Tibial artery (tissue), 4 donors: ENCODE measurements at regions not wholly inside any gene's neighbourhood (a gene's known extent, or its start where the extent isn't known, plus 50 kb on each side); places are given as distances from the start of the nearest gene placed in this dataset.
A peak's percentile ranks its signal among the peaks of the same experiment; 100 is the strongest.

Source experiments
- DNase-seq, 2 donors: peaks; one replicate each; pipeline ENCODE4 v3.0.0-alpha.2; 2019
- H3K27ac ChIP-seq, 2 donors: fragments of 200-600 bp; sonication (generic) in 1 of 2; 1 replicate in 1 of 2; 2 replicates in 1 of 2; pipeline ENCODE4 v1.5.1; 2018 to 2019; ENCODE audit warnings: mild to moderate bottlenecking in 1 of 2
- H3K27me3 ChIP-seq, 2 donors: fragments of 200-600 bp; sonication (generic) in 1 of 2; one replicate each; pipeline versions ENCODE4 v1.5.1 to v1.6.0; 2016 to 2019
- H3K36me3 ChIP-seq, 3 donors: fragments of 200-600 bp; sonication (generic) in 2 of 3; one replicate each; pipeline ENCODE4 v1.5.1; 2016 to 2019; ENCODE audit warnings: mild to moderate bottlenecking in 2 of 3
- H3K4me1 ChIP-seq, 4 donors: fragments of 200-600 bp; sonication (generic) in 2 of 4; 1 replicate in 3 of 4; 2 replicates in 1 of 4; pipeline ENCODE4 v1.5.1; 2016 to 2019
- H3K4me3 ChIP-seq, 2 donors: fragments of 200-600 bp; sonication (generic) in 1 of 2; 1 replicate in 1 of 2; 2 replicates in 1 of 2; pipeline ENCODE4 v1.5.1; 2018 to 2019; ENCODE audit warnings: mild to moderate bottlenecking in 2 of 2
- H3K9me3 ChIP-seq, 3 donors: fragments of 200-600 bp; sonication (generic) in 1 of 3; one replicate each; pipeline ENCODE4 v1.5.1; 2016 to 2019
- intact Hi-C: fragments of 100-400 bp; cut with DNase I; formaldehyde crosslinking; loops from one replicate; pipeline ENCODE4 v1.15.0; 2023; ENCODE audit warnings: low total_unique reads
- TF ChIP-seq, protein P1 (sequence below), 2 experiments: fragments of 200-600 bp in 1 of 2; fragments of 450-650 bp in 1 of 2; IDR thresholded peaks; one replicate each; pipeline ENCODE4 v1.5.1; 2017 to 2019; ENCODE audit warnings: antibody characterized with exemption in 2 of 2, mild to moderate bottlenecking in 1 of 2, moderate library complexity in 1 of 2

DNA sequence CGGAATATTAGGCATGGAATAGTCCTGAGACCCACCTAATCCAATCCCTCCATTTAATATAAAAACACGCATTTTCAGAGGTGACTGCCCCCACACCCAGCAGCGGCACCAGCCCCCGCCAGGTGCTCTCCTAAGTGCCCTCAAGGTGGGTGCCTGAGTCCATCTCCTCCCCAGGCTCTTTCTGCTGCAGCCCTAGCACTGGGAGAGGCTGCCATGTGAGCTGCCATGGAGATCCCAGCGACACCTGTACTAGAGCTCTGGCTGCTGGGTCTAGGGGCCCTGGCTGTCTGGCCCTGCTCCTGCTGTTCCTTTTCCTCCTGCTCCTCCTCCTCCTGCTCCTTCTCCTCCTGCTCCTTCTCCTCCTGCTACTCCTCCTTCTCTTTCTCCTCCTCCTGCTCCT is 191.1 kb upstream of the BMPER start:
- Histone ChIP-seq H3K4me3 (no peak overlapping the region), H3K27ac (no peak overlapping the region), H3K9me3 (no peaks in the 10 kb centered on the region), H3K4me1 (peaks cover 0 to 19% (median 10%) of the 10 kb centered on the region in 4 donors), H3K27me3 (no peaks in the 10 kb centered on the region), H3K36me3 (no peaks in the 10 kb centered on the region)
- intact Hi-C loops: no loop called here
- DNase-seq: no peak
- TF ChIP-seq, protein P1, sequence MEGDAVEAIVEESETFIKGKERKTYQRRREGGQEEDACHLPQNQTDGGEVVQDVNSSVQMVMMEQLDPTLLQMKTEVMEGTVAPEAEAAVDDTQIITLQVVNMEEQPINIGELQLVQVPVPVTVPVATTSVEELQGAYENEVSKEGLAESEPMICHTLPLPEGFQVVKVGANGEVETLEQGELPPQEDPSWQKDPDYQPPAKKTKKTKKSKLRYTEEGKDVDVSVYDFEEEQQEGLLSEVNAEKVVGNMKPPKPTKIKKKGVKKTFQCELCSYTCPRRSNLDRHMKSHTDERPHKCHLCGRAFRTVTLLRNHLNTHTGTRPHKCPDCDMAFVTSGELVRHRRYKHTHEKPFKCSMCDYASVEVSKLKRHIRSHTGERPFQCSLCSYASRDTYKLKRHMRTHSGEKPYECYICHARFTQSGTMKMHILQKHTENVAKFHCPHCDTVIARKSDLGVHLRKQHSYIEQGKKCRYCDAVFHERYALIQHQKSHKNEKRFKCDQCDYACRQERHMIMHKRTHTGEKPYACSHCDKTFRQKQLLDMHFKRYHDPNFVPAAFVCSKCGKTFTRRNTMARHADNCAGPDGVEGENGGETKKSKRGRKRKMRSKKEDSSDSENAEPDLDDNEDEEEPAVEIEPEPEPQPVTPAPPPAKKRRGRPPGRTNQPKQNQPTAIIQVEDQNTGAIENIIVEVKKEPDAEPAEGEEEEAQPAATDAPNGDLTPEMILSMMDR (IDR thresholded peaks at IDR 0.05): no peak

DNA sequence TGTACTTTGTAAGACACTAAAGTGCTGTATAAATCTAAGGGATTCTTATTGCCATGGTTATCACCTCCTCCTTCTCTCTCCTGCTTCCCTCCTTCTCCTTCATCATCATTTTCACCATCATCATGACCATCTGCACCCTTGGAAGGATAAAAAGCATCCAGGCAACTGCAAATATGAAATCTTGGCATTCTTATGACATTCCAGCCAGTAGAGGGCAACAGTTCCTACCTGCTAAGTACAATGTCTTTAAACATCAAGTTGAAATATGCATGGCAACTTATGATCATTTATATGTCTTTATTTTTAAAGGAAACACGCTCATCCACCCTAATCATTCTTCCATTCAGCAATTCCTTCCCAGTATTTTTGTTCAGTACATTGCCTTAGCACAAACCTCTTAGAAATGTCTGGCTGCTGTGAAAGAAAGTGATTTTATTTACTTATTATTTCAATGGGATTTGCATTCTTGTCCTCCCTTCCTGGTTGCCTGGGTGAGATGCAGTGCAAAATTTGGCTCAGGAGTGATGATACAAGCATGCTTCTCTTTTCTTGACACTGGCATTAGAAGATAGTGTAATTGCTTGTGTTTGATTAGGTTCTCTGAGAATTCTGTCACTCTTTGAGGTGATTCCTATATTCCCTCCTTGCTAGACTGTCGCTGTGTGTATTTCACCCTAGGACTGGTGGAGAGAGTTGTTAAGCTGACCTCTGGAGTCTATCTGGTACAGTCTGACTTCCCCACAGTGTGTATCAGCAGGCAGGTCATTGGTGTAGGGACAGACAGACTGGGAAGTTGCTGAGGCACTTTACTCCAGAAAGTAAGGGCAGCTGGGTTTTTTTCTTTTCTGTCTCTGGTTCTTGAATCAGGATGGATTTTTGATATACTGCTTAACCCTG is 188.5 kb upstream of the BMPER start:
- no peak overlapping the region for H3K27ac ChIP-seq
- no peaks in the 10 kb centered on the region for H3K9me3 ChIP-seq
- intact Hi-C loops: no loop called here
- TF ChIP-seq, protein P1 (IDR thresholded peaks at IDR 0.05): peak; percentile 58 to 67
- no peak overlapping the region for H3K4me3 ChIP-seq
- no peaks in the 10 kb centered on the region for H3K27me3 ChIP-seq
- H3K4me1 ChIP-seq: peaks cover 0 to 38% (median 17%) of the 10 kb centered on the region in 4 donors
- DNase-seq: no peak
- H3K36me3 ChIP-seq: no peaks in the 10 kb centered on the region

DNA sequence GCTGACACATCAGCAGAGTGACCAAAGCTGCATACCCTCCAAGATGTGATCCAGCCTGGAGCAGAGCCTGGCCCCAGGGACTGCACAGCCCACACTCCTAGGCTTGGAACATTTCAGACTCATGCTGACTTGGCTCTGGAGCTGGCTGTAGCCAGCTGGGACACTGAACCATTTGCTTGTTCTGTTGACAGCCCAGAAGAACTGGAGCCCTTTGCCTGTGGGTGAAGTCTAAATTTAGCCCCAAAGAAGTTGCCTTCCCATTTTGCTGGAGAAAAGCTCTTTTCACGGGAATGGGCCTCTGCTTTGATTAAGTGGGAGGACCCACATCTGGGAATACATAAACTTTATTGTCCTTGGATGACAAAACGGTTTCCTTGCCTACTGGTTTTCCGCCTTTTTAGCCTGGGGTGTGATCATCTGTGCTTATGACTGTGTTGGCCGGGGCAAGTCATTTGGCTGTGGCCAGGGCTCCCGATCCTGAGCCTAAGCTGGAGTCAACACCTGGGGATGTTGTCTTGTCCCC is 186.2 kb upstream of the BMPER start:
- H3K27me3 ChIP-seq: no peaks in the 10 kb centered on the region
- intact Hi-C loops: no loop called here
- no peaks in the 10 kb centered on the region for H3K9me3 ChIP-seq
- H3K4me1 ChIP-seq: peaks cover 0 to 50% (median 22%) of the 10 kb centered on the region in 4 donors
- H3K36me3 ChIP-seq: no peaks in the 10 kb centered on the region
- no peak overlapping the region for H3K4me3 ChIP-seq
- peak; percentile 39 to 83 for DNase-seq
- H3K27ac ChIP-seq: peak overlapping the region; percentile 73 to 75
- TF ChIP-seq, protein P1 (IDR thresholded peaks at IDR 0.05): no peak

DNA sequence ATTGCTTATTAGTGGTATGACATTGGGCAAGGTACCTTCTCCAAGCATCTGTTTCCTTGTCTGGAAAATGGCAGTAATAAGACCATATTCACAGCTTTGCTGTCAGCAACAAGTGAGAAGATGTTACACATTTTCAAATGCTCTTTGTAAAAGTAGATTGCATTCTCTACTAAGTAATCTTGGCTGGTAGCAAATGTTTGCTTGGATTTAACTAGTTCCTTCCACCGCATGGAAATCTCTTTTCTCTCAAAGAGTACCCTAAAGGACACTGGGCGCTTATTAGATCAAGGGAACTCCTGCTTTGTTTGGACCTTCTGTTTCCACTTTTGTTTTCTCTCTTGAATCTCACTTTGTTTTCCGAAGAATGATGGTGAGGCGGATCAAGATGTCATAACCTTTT is 185.2 kb upstream of the BMPER start:
- Histone ChIP-seq H3K4me3 (no peak overlapping the region), H3K27me3 (no peaks in the 10 kb centered on the region), H3K9me3 (no peaks in the 10 kb centered on the region), H3K4me1 (peaks cover 0 to 50% (median 22%) of the 10 kb centered on the region in 4 donors), H3K27ac (peak overlapping the region; percentile 73 to 75), H3K36me3 (no peaks in the 10 kb centered on the region)
- intact Hi-C loops: no loop called here
- no peak for DNase-seq
- TF ChIP-seq, protein P1 (IDR thresholded peaks at IDR 0.05): no peak

DNA sequence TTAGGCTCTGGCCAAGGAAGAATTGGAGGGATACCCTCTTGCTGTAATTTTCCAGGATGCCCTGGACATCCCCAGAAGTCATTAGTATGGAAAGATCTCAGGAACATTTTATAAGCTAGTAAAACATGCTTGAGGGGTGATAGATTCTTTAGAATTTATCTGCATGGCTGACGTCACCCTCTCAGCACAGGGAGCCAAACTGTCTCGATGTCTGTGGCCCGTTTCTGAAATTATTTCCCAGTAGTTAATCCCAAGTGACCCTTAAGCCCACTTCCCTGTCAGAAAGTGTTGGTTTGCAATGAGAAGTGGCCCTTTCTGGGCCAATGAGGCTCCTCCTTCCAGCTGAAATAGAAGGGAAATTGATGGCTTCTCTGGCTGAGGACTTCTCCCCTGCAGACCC is 184.5 kb upstream of the BMPER start:
- H3K9me3 ChIP-seq: no peaks in the 10 kb centered on the region
- intact Hi-C loops: no loop called here
- no peak for DNase-seq
- H3K4me1 ChIP-seq: peaks cover 0 to 50% (median 22%) of the 10 kb centered on the region in 4 donors
- TF ChIP-seq, protein P1 (IDR thresholded peaks at IDR 0.05): no peak
- H3K27me3 ChIP-seq: no peaks in the 10 kb centered on the region
- no peaks in the 10 kb centered on the region for H3K36me3 ChIP-seq
- H3K27ac ChIP-seq: peak overlapping the region; percentile 23 to 57
- no peak overlapping the region for H3K4me3 ChIP-seq
